Neural crest cell (in vitro differentiated cells): ENCODE measurements at regions not wholly inside any gene's neighbourhood (a gene's known extent, or its start where the extent isn't known, plus 50 kb on each side); places are given as distances from the start of the nearest gene placed in this dataset.
"Not testable (repeated sequence)": the region's sequence is repeated elsewhere in the genome, so short reads cannot be mapped to it uniquely, and the experiment has no call there.

Source experiments
- DNase-seq: peaks from one replicate; pipeline ENCODE4 v3.0.0; 2021; ENCODE audit warnings: low read depth, mixed read lengths, low spot score
- H3K27ac Mint-ChIP-seq: one replicate; pipeline ENCODE4 v1.8.0; 2021; ENCODE audit warnings: mild to moderate bottlenecking, mixed read lengths; ENCODE audit not compliant: unreplicated experiment
- H3K27me3 Mint-ChIP-seq: 2 replicates; pipeline ENCODE4 v1.8.0; 2021; ENCODE audit warnings: low read depth, mild to moderate bottlenecking, mixed read lengths
- H3K36me3 Mint-ChIP-seq: 2 replicates; pipeline ENCODE4 v1.8.0; 2021; ENCODE audit warnings: low read depth, mild to moderate bottlenecking, mixed read lengths
- H3K4me1 Mint-ChIP-seq: 2 replicates; pipeline ENCODE4 v1.8.0; 2021; ENCODE audit warnings: mixed read lengths
- H3K4me3 Mint-ChIP-seq: one replicate; pipeline ENCODE4 v1.8.0; 2021; ENCODE audit warnings: mild to moderate bottlenecking, mixed read lengths
- H3K9me3 Mint-ChIP-seq: 2 replicates; pipeline ENCODE4 v1.8.0; 2021; ENCODE audit warnings: mixed read lengths
- CTCF ChIP-seq: fragments of 200-600 bp; sonication (generic); conservative IDR thresholded peaks from 2 replicates; pipeline ENCODE4 v1.5.0; 2021; ENCODE audit warnings: antibody characterized with exemption, mild to moderate bottlenecking

DNA sequence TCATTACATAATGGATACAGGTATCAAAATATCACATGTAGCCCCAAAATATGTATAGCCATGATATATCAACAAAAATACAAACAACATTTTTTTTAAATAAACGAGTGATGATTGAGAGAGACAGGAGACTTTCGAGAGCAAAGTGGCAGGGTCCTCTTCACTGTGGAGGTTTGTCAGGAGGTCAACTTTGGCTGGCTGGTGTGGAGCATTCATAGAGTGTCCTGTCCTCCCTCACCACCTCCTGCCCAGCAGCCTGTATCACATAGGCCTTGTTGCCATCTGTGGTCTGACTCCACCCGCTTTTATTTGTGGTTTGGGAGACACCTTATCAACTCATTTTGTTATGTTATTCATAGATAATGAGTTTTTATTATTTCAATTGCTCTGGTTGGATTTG is 206.9 kb downstream of the SYK start:
- no peaks in the 10 kb centered on the region for H3K4me1 Mint-ChIP-seq
- H3K27ac Mint-ChIP-seq = no peak overlapping the region
- H3K4me3 Mint-ChIP-seq = no peak overlapping the region
- H3K27me3 Mint-ChIP-seq = no peaks in the 10 kb centered on the region
- DNase-seq = no peak
- TF ChIP-seq CTCF = no peak
- H3K36me3 Mint-ChIP-seq = no peaks in the 10 kb centered on the region
- H3K9me3 Mint-ChIP-seq = peaks cover 7% of the 10 kb centered on the region

- Mint-ChIP-seq H3K9me3 (peaks cover 6% of the 10 kb centered on the region), H3K36me3 (no peaks in the 10 kb centered on the region), H3K27me3 (no peaks in the 10 kb centered on the region), H3K27ac (no peak overlapping the region), H3K4me3 (no peak overlapping the region), H3K4me1 (no peaks in the 10 kb centered on the region)
- TF ChIP-seq CTCF = no peak
- no peak for DNase-seq
These were observed 210.3 kb downstream of the SYK start for GRCh38 chr9:91011891-91012290.

GRCh38 chr9:91012933-91013841 is 211.6 kb downstream of the SYK start:
- Mint-ChIP-seq H3K4me3 (no peak overlapping the region), H3K4me1 (no peaks in the 10 kb centered on the region), H3K27me3 (no peaks in the 10 kb centered on the region), H3K27ac (no peak overlapping the region), H3K9me3 (peaks cover 10% of the 10 kb centered on the region), H3K36me3 (no peaks in the 10 kb centered on the region)
- TF ChIP-seq CTCF = no peak
- DNase-seq = no peak

DNA sequence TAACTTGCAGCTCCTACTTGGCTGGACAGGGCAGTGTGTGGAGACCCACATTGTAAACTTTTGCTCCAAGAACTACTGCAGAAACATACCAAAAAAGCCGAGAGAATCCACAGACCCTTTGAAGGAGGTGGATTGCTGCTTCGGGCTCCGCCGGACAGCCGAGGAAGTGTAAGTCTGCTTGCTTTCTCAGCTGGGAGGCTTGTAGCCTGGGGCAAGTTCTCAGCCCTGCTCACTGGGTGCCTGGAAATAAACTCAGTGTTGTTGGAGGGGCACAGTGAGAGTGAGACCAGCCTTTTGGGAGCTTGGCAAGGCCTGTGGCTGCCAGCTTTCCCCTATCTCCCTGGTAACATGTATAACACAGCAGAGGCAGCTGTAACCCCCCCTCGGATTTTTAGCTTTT is 215.6 kb downstream of the SYK start:
- no peaks in the 10 kb centered on the region for H3K36me3 Mint-ChIP-seq
- no peak overlapping the region for H3K27ac Mint-ChIP-seq
- H3K9me3 Mint-ChIP-seq = peaks cover 13% of the 10 kb centered on the region
- H3K27me3 Mint-ChIP-seq = peaks cover 7% of the 10 kb centered on the region
- H3K4me1 Mint-ChIP-seq = no peaks in the 10 kb centered on the region
- no peak for DNase-seq
- no peak overlapping the region for H3K4me3 Mint-ChIP-seq
- TF ChIP-seq CTCF = no peak

- not testable (repeated sequence) for DNase-seq, H3K27me3 Mint-ChIP-seq, H3K4me3 Mint-ChIP-seq, H3K27ac Mint-ChIP-seq, H3K36me3 Mint-ChIP-seq, H3K9me3 Mint-ChIP-seq, H3K4me1 Mint-ChIP-seq
These were observed 218.3 kb downstream of the SYK start for GRCh38 chr9:91019871-91020270.

DNA sequence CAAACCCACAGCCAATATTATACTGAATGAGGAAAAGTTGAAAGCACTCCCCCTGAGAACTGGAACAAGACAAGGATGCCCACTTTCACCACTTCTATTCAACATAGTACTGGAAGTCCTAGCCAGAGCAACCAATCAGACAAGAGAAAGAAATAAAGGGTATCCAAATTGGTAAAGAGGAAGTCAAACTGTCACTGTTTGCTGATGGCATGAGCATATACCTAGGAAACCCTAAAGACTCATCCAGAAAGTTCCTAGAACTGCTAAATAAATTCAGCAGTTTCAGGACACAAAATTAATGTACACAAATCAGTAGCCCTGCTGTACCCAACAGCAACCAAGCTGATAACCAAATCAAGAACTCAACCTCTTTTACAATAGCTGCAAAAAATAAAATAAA is 220.0 kb downstream of the SYK start:
- not testable (repeated sequence) for H3K27ac Mint-ChIP-seq, H3K4me1 Mint-ChIP-seq, H3K9me3 Mint-ChIP-seq, H3K4me3 Mint-ChIP-seq, H3K36me3 Mint-ChIP-seq, H3K27me3 Mint-ChIP-seq, DNase-seq
